WTC11 (cell line): ENCODE measurements at regions not wholly inside any gene's neighbourhood (a gene's known extent, or its start where the extent isn't known, plus 50 kb on each side); places are given as distances from the start of the nearest gene placed in this dataset.

Source experiments
- ATAC-seq: fragments of 200-7000 bp; cut with Tn5 transposase; 2 replicates; pipeline ENCODE4 v1.10.0; 2021; ENCODE audit warnings: mild to moderate bottlenecking, moderate library complexity
- CTCF ChIA-PET: fragments of 300-600 bp; sonication (Branson Sonifier 250); formaldehyde crosslinking; loops from one replicate; lab custom pipeline; 2021; ENCODE audit warnings: antibody characterized with exemption; lab: Charles Lee
- POLR2A ChIA-PET: fragments of 350-600 bp; sonication (Branson Sonifier 250); formaldehyde crosslinking; loops from one replicate; lab custom pipeline; 2021; ENCODE audit warnings: antibody characterized with exemption; lab: Charles Lee
- DNase-seq: peaks from one replicate; pipeline ENCODE4 v3.0.0; 2021; ENCODE audit warnings: low spot score
- H3K27ac Mint-ChIP-seq: 2 replicates; pipeline ENCODE4 v1.8.0; 2021; ENCODE audit warnings: mixed read lengths
- H3K27me3 Mint-ChIP-seq: 2 replicates; pipeline ENCODE4 v1.8.0; 2021; ENCODE audit warnings: low read depth, mild to moderate bottlenecking, moderate library complexity, mixed read lengths
- H3K36me3 Mint-ChIP-seq: 2 replicates; pipeline ENCODE4 v1.8.0; 2021; ENCODE audit warnings: mixed read lengths
- H3K4me1 Mint-ChIP-seq: 2 replicates; pipeline ENCODE4 v1.8.0; 2022; ENCODE audit warnings: mixed read lengths
- H3K4me3 Mint-ChIP-seq: 2 replicates; pipeline ENCODE4 v1.8.0; 2021; ENCODE audit warnings: mild to moderate bottlenecking, moderate library complexity, mixed read lengths
- H3K9me3 Mint-ChIP-seq: 2 replicates; pipeline ENCODE4 v1.8.0; 2021; ENCODE audit warnings: mixed read lengths
- ATF6 ChIP-seq: sonication (generic); formaldehyde crosslinking; IDR thresholded peaks from 2 replicates; pipeline ENCODE4 v1.8.1; 2023; ENCODE audit warnings: mild to moderate bottlenecking, missing genetic modification reagents
- ESRRA ChIP-seq: sonication (generic); formaldehyde crosslinking; IDR thresholded peaks from 2 replicates; pipeline ENCODE4 v1.8.1; 2022; ENCODE audit warnings: mild to moderate bottlenecking, missing genetic modification reagents, borderline replicate concordance
- ETV6 ChIP-seq: sonication (generic); formaldehyde crosslinking; IDR thresholded peaks from 2 replicates; pipeline ENCODE4 v1.8.1; 2022; ENCODE audit warnings: mild to moderate bottlenecking, missing genetic modification reagents
- FOXK1 ChIP-seq: sonication (generic); formaldehyde crosslinking; IDR thresholded peaks from 2 replicates; pipeline ENCODE4 v1.8.0; 2022; ENCODE audit warnings: mild to moderate bottlenecking, moderate library complexity, missing genetic modification reagents
- GABPB1 ChIP-seq: sonication (generic); formaldehyde crosslinking; IDR thresholded peaks from 2 replicates; pipeline ENCODE4 v1.8.1; 2023; ENCODE audit warnings: mild to moderate bottlenecking, missing genetic modification reagents
- HMGA2 ChIP-seq: fragments of 250-450 bp; sonication (Bioruptor Pico); IDR thresholded peaks from 2 replicates; pipeline ENCODE4 v1.4.0; 2021; ENCODE audit warnings: mild to moderate bottlenecking, moderate library complexity
- IRF2 ChIP-seq: sonication (generic); formaldehyde crosslinking; IDR thresholded peaks from 2 replicates; pipeline ENCODE4 v1.8.0; 2022; ENCODE audit warnings: low read depth, missing genetic modification reagents, borderline replicate concordance
- RORB ChIP-seq: fragments of 250-450 bp; sonication (Bioruptor Pico); IDR thresholded peaks from 2 replicates; pipeline ENCODE4 v1.9.0; 2021; ENCODE audit warnings: mild to moderate bottlenecking
- SMAD4 ChIP-seq: sonication (generic); formaldehyde crosslinking; IDR thresholded peaks from 2 replicates; pipeline ENCODE4 v1.8.0; 2022; ENCODE audit warnings: mild to moderate bottlenecking, missing genetic modification reagents
- SP1 ChIP-seq: sonication (generic); formaldehyde crosslinking; conservative IDR thresholded peaks from 2 replicates; pipeline ENCODE4 v1.8.1; 2022; ENCODE audit warnings: missing genetic modification reagents
- TEAD1 ChIP-seq: sonication (generic); formaldehyde crosslinking; IDR thresholded peaks from 2 replicates; pipeline ENCODE4 v1.8.0; 2022; ENCODE audit warnings: mild to moderate bottlenecking, missing genetic modification reagents
- ZNF232 ChIP-seq: sonication (generic); formaldehyde crosslinking; IDR thresholded peaks from 2 replicates; pipeline ENCODE4 v1.8.0; 2022; ENCODE audit warnings: mild to moderate bottlenecking, missing genetic modification reagents
- TF ChIP-seq, protein P1 (sequence below): sonication (generic); formaldehyde crosslinking; IDR thresholded peaks from 2 replicates; pipeline ENCODE4 v1.8.1; 2022; ENCODE audit warnings: low read depth, missing genetic modification reagents, borderline replicate concordance
- TF ChIP-seq, protein P2 (sequence below): sonication (generic); formaldehyde crosslinking; IDR thresholded peaks from 2 replicates; pipeline ENCODE4 v1.8.0; 2022; ENCODE audit warnings: missing genetic modification reagents
- TF ChIP-seq, protein P3 (sequence below): sonication (generic); formaldehyde crosslinking; IDR thresholded peaks from 2 replicates; pipeline ENCODE4 v1.8.0; 2022; ENCODE audit warnings: mild to moderate bottlenecking, missing genetic modification reagents
- TF ChIP-seq, protein P4 (sequence below): sonication (generic); formaldehyde crosslinking; IDR thresholded peaks from 2 replicates; pipeline ENCODE4 v1.8.0; 2023; ENCODE audit warnings: missing genetic modification reagents
- TF ChIP-seq, protein P5 (sequence below): fragments of 200-600 bp; IDR thresholded peaks from 2 replicates; pipeline ENCODE4 v1.8.0; 2022; ENCODE audit warnings: antibody characterized with exemption

DNA sequence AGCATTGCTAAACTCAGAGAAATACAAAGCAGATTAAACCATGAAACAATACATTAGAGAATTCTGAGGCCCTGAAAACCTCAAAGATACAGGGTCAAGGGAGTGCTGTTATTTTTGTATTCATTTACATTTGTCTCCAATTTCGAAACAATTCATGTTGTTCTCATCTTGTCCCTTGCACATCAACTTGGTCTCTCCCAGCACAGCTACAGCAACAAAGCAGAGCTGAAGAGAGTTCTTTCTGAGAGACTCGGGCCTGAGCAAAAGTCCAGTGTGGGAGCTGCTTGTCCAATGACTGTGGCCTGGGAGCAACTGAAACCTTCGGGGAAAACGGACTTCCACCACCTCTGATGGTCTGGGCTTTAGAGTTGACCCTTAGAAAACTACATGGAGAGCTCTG, 79.4 kb upstream of the CDKN3 start (continued):
- TF ChIP-seq, protein P1, sequence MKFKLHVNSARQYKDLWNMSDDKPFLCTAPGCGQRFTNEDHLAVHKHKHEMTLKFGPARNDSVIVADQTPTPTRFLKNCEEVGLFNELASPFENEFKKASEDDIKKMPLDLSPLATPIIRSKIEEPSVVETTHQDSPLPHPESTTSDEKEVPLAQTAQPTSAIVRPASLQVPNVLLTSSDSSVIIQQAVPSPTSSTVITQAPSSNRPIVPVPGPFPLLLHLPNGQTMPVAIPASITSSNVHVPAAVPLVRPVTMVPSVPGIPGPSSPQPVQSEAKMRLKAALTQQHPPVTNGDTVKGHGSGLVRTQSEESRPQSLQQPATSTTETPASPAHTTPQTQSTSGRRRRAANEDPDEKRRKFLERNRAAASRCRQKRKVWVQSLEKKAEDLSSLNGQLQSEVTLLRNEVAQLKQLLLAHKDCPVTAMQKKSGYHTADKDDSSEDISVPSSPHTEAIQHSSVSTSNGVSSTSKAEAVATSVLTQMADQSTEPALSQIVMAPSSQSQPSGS (CRISPR knock-in tag): no peak

DNA sequence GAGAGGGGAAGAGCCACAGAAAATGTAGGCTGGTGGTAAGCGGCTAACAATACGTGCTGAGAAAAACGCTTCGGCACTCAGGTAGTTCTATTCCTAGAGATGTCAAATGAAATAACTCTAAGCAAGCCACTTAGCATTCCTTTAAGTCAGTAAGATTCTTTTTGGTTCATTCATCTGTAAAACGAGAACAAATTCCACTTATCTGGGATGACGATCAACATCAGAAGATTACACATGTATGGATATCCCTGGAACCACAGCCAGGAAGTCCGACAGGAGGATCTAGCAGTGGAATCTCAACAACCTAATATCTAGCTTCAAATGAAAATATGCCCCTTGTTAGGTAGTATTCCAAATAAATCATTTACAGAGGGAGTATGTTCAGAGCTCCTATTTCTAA, 74.6 kb upstream of the CDKN3 start:
- DNase-seq (no peak), ATAC-seq (no peak)
- POLR2A ChIA-PET: interaction anchor here (1.2 kb wide), 1 partner anchor 16 kb away, joined by 3 read pairs; no protein-coding TSS in a partner anchor
- CTCF ChIA-PET: no interaction called here
- H3K27ac Mint-ChIP-seq: no peak overlapping the region
- TF ChIP-seq HMGA2 (CRISPR knock-in tag) (no peak), SMAD4 (CRISPR knock-in tag) (no peak), IRF2 (CRISPR knock-in tag) (no peak), ETV6 (CRISPR knock-in tag) (no peak), TEAD1 (CRISPR knock-in tag) (no peak), ATF6 (CRISPR knock-in tag) (no peak), ZNF232 (CRISPR knock-in tag) (no peak), RORB (CRISPR knock-in tag) (no peak), ESRRA (CRISPR knock-in tag) (no peak), FOXK1 (CRISPR knock-in tag) (no peak), GABPB1 (CRISPR knock-in tag) (no peak), SP1 (CRISPR knock-in tag) (no peak)
- TF ChIP-seq, protein P2, sequence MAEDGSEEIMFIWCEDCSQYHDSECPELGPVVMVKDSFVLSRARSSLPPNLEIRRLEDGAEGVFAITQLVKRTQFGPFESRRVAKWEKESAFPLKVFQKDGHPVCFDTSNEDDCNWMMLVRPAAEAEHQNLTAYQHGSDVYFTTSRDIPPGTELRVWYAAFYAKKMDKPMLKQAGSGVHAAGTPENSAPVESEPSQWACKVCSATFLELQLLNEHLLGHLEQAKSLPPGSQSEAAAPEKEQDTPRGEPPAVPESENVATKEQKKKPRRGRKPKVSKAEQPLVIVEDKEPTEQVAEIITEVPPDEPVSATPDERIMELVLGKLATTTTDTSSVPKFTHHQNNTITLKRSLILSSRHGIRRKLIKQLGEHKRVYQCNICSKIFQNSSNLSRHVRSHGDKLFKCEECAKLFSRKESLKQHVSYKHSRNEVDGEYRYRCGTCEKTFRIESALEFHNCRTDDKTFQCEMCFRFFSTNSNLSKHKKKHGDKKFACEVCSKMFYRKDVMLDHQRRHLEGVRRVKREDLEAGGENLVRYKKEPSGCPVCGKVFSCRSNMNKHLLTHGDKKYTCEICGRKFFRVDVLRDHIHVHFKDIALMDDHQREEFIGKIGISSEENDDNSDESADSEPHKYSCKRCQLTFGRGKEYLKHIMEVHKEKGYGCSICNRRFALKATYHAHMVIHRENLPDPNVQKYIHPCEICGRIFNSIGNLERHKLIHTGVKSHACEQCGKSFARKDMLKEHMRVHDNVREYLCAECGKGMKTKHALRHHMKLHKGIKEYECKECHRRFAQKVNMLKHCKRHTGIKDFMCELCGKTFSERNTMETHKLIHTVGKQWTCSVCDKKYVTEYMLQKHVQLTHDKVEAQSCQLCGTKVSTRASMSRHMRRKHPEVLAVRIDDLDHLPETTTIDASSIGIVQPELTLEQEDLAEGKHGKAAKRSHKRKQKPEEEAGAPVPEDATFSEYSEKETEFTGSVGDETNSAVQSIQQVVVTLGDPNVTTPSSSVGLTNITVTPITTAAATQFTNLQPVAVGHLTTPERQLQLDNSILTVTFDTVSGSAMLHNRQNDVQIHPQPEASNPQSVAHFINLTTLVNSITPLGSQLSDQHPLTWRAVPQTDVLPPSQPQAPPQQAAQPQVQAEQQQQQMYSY: no peak
- TF ChIP-seq, protein P3, sequence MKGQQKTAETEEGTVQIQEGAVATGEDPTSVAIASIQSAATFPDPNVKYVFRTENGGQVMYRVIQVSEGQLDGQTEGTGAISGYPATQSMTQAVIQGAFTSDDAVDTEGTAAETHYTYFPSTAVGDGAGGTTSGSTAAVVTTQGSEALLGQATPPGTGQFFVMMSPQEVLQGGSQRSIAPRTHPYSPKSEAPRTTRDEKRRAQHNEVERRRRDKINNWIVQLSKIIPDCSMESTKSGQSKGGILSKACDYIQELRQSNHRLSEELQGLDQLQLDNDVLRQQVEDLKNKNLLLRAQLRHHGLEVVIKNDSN (CRISPR knock-in tag): no peak
- TF ChIP-seq, protein P4, sequence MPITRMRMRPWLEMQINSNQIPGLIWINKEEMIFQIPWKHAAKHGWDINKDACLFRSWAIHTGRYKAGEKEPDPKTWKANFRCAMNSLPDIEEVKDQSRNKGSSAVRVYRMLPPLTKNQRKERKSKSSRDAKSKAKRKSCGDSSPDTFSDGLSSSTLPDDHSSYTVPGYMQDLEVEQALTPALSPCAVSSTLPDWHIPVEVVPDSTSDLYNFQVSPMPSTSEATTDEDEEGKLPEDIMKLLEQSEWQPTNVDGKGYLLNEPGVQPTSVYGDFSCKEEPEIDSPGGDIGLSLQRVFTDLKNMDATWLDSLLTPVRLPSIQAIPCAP (CRISPR knock-in tag): no peak
- TF ChIP-seq, protein P5, sequence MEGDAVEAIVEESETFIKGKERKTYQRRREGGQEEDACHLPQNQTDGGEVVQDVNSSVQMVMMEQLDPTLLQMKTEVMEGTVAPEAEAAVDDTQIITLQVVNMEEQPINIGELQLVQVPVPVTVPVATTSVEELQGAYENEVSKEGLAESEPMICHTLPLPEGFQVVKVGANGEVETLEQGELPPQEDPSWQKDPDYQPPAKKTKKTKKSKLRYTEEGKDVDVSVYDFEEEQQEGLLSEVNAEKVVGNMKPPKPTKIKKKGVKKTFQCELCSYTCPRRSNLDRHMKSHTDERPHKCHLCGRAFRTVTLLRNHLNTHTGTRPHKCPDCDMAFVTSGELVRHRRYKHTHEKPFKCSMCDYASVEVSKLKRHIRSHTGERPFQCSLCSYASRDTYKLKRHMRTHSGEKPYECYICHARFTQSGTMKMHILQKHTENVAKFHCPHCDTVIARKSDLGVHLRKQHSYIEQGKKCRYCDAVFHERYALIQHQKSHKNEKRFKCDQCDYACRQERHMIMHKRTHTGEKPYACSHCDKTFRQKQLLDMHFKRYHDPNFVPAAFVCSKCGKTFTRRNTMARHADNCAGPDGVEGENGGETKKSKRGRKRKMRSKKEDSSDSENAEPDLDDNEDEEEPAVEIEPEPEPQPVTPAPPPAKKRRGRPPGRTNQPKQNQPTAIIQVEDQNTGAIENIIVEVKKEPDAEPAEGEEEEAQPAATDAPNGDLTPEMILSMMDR: no peak
- H3K4me1 Mint-ChIP-seq: no peaks in the 10 kb centered on the region
- no peaks in the 10 kb centered on the region for H3K27me3 Mint-ChIP-seq
- H3K36me3 Mint-ChIP-seq: no peaks in the 10 kb centered on the region
- no peaks in the 10 kb centered on the region for H3K9me3 Mint-ChIP-seq
- H3K4me3 Mint-ChIP-seq: no peak overlapping the region
